Erythroblast (primary cell): ENCODE measurements at regions not wholly inside any gene's neighbourhood (a gene's known extent, or its start where the extent isn't known, plus 50 kb on each side); places are given as distances from the start of the nearest gene placed in this dataset.

Experiments used
- GATA1 ChIP-seq: IDR thresholded peaks from 2 replicates; pipeline ENCODE4 v1.6.1; 2011; ENCODE audit warnings: low read depth, mild to moderate bottlenecking, control low read depth, low read length, moderate library complexity
- POLR2A ChIP-seq: IDR thresholded peaks from 2 replicates; pipeline ENCODE4 v1.6.1; 2011; ENCODE audit warnings: mild to moderate bottlenecking, low read length

GRCh38 chr4:161143375-161143774, 1020.4 kb downstream of the FSTL5 start:
- no peak for TF ChIP-seq POLR2A
- TF ChIP-seq GATA1 = no peak
